ENCODE measurements at regions not wholly inside any gene's neighbourhood (a gene's known extent, or its start where the extent isn't known, plus 50 kb on each side); places are given as distances from the start of the nearest gene placed in this dataset.

DNA sequence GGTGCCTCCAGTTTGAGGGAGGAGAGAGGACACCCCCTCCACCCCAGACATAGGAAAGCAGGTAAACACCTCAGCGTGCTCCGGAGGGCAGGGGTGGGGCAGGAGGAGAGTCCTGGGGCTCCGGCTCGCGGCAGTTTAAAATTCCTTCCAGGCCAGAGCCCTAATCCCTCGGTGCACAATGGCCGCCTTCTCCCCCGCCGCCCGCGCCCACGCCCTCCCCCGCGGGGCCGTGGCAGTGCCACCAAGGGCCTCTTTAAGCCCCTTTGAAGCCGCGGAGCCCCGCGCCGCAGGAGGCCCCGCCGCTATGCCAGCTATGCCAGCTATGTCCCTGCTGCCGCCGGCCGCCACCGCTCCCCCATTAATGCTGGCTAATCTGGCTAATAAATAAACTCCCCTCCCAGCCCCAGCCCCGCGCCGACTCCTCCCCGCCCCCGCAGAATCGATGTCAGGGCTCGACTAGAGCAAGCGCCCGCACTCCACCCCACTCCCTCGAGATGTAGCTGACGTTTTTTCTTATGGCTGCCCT is 125.1 kb downstream of the MRPL14 start:
- BruUV-seq (replicated peaks) = no TSS peak
- H3K27me3 ChIP-seq (ENCODE audit: control insufficient read depth in 2 of 2, insufficient read depth in 2 of 2, low read length in 2 of 2) = no peaks in the 10 kb centered on the region
- H3K9me1 ChIP-seq (ENCODE audit: control insufficient read depth, insufficient read depth, low read length) = peaks cover 3% of the 10 kb centered on the region
- CTCF ChIA-PET (ENCODE audit: low intra/inter-chr PET ratio) = no interaction called here
- no peak overlapping the region for H3K4me2 ChIP-seq (ENCODE audit: insufficient read depth, low read length)
- DNase-seq (ENCODE audit: extremely low read depth in 1 of 4, low spot score in 3 of 4) (no peak), ATAC-seq (no peak), FAIRE-seq (no peak)
- POLR2A ChIA-PET = no interaction called here
- intact Hi-C loops (cut with micrococcal nuclease) (loop anchor here (5.0 kb wide), 1 partner anchor 70 kb away; no protein-coding TSS in a partner anchor), in situ Hi-C loops (cut with MboI) (no loop called here)
- H3K27ac ChIP-seq (ENCODE audit: extremely low read depth, low read depth, low read length) = no peak overlapping the region
- peaks cover 27 to 35% of the 10 kb centered on the region in 2 experiments for H3K4me1 ChIP-seq (replicated peaks in 1 of 2; ENCODE audit: control insufficient read depth in 2 of 2, insufficient read depth in 2 of 2, low read length in 2 of 2)
- no peak overlapping the region for H3K4me3 ChIP-seq
- H3K79me2 ChIP-seq (ENCODE audit: control insufficient read depth, insufficient read depth, low read length) = no peaks in the 10 kb centered on the region
- H3K36me3 ChIP-seq (ENCODE audit: control insufficient read depth, insufficient read depth, low read length) = no peaks in the 10 kb centered on the region; the same call in 2 of the 3 replicates
- H4K20me1 ChIP-seq (replicated peaks; ENCODE audit: control insufficient read depth, insufficient read depth, low read length) = no peaks in the 10 kb centered on the region
- no peak overlapping the region for H3K9ac ChIP-seq (ENCODE audit: insufficient read depth in 1 of 2, low read depth in 2 of 2, low read length in 2 of 2)
- peak overlapping the region; percentile 71; the same call in 1 of the 2 replicates for H2AFZ ChIP-seq (ENCODE audit: low read depth, low read length)
- 97% methylated on average over 14 of the region's 37 CpGs for WGBS (ENCODE audit: insufficient coverage, low coverage, missing lambda C conversion rate)
- H3K9me3 ChIP-seq (replicated peaks; ENCODE audit: control insufficient read depth, insufficient read depth, low read depth, low read length) = 0 out of 2 replicates have a peak, but pooled peaks cover 3% of the 10 kb centered on the region
- TF ChIP-seq KHSRP (IDR thresholded peaks at IDR 0.05) (no peak), CBX5 (IDR thresholded peaks at IDR 0.05; ENCODE audit: borderline replicate concordance, low read depth) (no peak), TARDBP (IDR thresholded peaks at IDR 0.05) (no peak), BMI1 (IDR thresholded peaks at IDR 0.05; ENCODE audit: low read length) (no peak), TBL1XR1 (IDR thresholded peaks at IDR 0.05; ENCODE audit: low read length in 2 of 2) (no peak)

DNA sequence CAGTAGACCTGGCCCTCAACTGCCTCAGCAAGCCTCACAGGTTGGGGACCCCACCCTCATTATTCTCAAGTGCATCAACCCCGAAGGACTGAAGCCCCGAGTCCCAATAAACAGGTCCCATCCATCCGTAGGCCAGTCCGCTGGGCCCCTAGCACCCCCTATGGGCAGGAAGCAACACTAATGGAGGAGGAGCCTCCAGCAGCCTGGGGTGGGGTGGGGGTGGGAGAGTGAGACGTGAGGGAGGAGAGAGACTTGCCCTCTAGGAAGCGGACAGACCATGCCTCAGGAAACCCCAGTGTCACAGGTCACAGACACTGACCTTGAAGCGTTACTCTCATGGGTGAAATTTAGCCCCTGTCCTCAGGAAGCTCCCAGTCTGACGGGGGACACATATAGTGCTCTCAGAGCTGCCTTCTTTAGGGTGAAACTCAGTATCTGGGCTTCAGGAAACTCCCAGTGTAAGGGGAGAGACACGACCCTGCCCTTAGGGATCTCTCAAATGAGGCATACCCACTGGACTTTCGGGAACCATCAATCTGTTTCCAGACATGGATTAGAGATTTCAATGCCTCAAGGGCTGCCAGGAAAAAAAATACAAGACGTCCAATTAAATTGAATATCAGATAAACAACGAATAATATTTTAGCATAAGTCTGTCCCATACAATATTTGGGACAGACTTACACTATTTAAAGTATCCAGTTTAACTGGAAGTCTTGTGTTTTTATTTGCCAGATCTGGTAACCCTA is 125.8 kb downstream of the MRPL14 start:
- DNase-seq (ENCODE audit: extremely low read depth in 1 of 4, low spot score in 3 of 4) (peak; percentile 79 to 90 (median 82)), ATAC-seq (peak; percentile 89), FAIRE-seq (peak; percentile 70)
- CTCF ChIA-PET (ENCODE audit: low intra/inter-chr PET ratio) = no interaction called here
- peak overlapping the region; percentile 30; the same call in 1 of the 3 replicates for H3K27ac ChIP-seq (ENCODE audit: extremely low read depth, low read depth, low read length)
- H3K9me3 ChIP-seq (replicated peaks; ENCODE audit: control insufficient read depth, insufficient read depth, low read depth, low read length) = 0 out of 2 replicates have a peak, but pooled peaks cover 3% of the 10 kb centered on the region
- intact Hi-C loops (cut with micrococcal nuclease) (loop anchor here (2.0 to 5.0 kb wide), 2 partner anchors 57 to 71 kb away; no protein-coding TSS in a partner anchor), in situ Hi-C loops (cut with MboI) (no loop called here)
- no peak overlapping the region for H3K4me3 ChIP-seq
- H3K9ac ChIP-seq (ENCODE audit: insufficient read depth in 1 of 2, low read depth in 2 of 2, low read length in 2 of 2) = peak overlapping the region; percentile 22 to 27; a peak in 1 of 4 replicates
- no peaks in the 10 kb centered on the region for H3K79me2 ChIP-seq (ENCODE audit: control insufficient read depth, insufficient read depth, low read length)
- peak overlapping the region; percentile 71 for H2AFZ ChIP-seq (ENCODE audit: low read depth, low read length)
- POLR2A ChIA-PET = no interaction called here
- H4K20me1 ChIP-seq (replicated peaks; ENCODE audit: control insufficient read depth, insufficient read depth, low read length) = no peaks in the 10 kb centered on the region
- peaks cover 3% of the 10 kb centered on the region for H3K9me1 ChIP-seq (ENCODE audit: control insufficient read depth, insufficient read depth, low read length)
- no peaks in the 10 kb centered on the region for H3K27me3 ChIP-seq (ENCODE audit: control insufficient read depth in 2 of 2, insufficient read depth in 2 of 2, low read length in 2 of 2)
- H3K4me1 ChIP-seq (replicated peaks in 1 of 2; ENCODE audit: control insufficient read depth in 2 of 2, insufficient read depth in 2 of 2, low read length in 2 of 2) = peaks cover 29 to 35% of the 10 kb centered on the region in 2 experiments
- no TSS peak for BruUV-seq (replicated peaks)
- H3K4me2 ChIP-seq (ENCODE audit: insufficient read depth, low read length) = no peak overlapping the region
- H3K36me3 ChIP-seq (ENCODE audit: control insufficient read depth, insufficient read depth, low read length) = no peaks in the 10 kb centered on the region; the same call in 2 of the 3 replicates
- 48% methylated on average over 11 of the region's 12 CpGs for WGBS (ENCODE audit: insufficient coverage, low coverage, missing lambda C conversion rate)
- TF ChIP-seq RBM25 (IDR thresholded peaks at IDR 0.05; ENCODE audit: low read depth, low read length, severe bottlenecking) = no peak
- TF ChIP-seq KDM2B (CRISPR knock-in tag; IDR thresholded peaks at IDR 0.05) = no peak
- no peak for TF ChIP-seq ZNF778 (CRISPR knock-in tag; IDR thresholded peaks at IDR 0.05)
- 0 out of 2 replicates have a peak, but pooled peaks have one; percentile 17 for TF ChIP-seq GABPB1 (CRISPR knock-in tag; IDR thresholded peaks at IDR 0.05)
- no peak for TF ChIP-seq U2AF2 (optimal IDR thresholded peaks at IDR 0.05; ENCODE audit: low read depth, low read length)
- 0 out of 2 replicates have a peak, but pooled peaks have one; percentile 14 for TF ChIP-seq ZBTB7A (IDR thresholded peaks at IDR 0.05; ENCODE audit: borderline replicate concordance, control insufficient read depth, low read depth, low read length)
- TF ChIP-seq ZNF253 (CRISPR knock-in tag; conservative IDR thresholded peaks at IDR 0.05) = no peak
- no peak for TF ChIP-seq ZNF12 (CRISPR knock-in tag; IDR thresholded peaks at IDR 0.05)
- TF ChIP-seq FOXA3 (CRISPR knock-in tag; conservative IDR thresholded peaks at IDR 0.05 in 1 of 2, IDR thresholded peaks at IDR 0.05 in 1 of 2) = no peak
- no peak for TF ChIP-seq ZFP1 (CRISPR knock-in tag; IDR thresholded peaks at IDR 0.05)
- TF ChIP-seq, protein P1, sequence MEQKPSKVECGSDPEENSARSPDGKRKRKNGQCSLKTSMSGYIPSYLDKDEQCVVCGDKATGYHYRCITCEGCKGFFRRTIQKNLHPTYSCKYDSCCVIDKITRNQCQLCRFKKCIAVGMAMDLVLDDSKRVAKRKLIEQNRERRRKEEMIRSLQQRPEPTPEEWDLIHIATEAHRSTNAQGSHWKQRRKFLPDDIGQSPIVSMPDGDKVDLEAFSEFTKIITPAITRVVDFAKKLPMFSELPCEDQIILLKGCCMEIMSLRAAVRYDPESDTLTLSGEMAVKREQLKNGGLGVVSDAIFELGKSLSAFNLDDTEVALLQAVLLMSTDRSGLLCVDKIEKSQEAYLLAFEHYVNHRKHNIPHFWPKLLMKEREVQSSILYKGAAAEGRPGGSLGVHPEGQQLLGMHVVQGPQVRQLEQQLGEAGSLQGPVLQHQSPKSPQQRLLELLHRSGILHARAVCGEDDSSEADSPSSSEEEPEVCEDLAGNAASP (IDR thresholded peaks at IDR 0.05) = no peak

Measured in K562 (cell line).